ENCODE measurements at regions not wholly inside any gene's neighbourhood (a gene's known extent, or its start where the extent isn't known, plus 50 kb on each side); places are given as distances from the start of the nearest gene placed in this dataset.

- Histone ChIP-seq H3K4me3 (no peak overlapping the region), H3K27me3 (ENCODE audit: insufficient read depth) (no peaks in the 10 kb centered on the region), H3K79me2 (replicated peaks; ENCODE audit: insufficient read depth) (no peaks in the 10 kb centered on the region), H3F3A (replicated peaks; ENCODE audit: low read depth) (no peaks in the 10 kb centered on the region), H2AFZ (peak overlapping the region; percentile 23; the same call in 1 of the 2 replicates), H3K27ac (ENCODE audit: low read depth) (no peak overlapping the region), H3K4me2 (no peak overlapping the region), H3K9me2 (ENCODE audit: insufficient read depth) (no peaks in the 10 kb centered on the region; the same call in 1 of the 2 replicates), H3K36me3 (ENCODE audit: insufficient read depth) (no peaks in the 10 kb centered on the region), H4K20me1 (replicated peaks; ENCODE audit: insufficient read depth) (no peaks in the 10 kb centered on the region), H3K4me1 (ENCODE audit: insufficient read depth) (0 out of 2 replicates have a peak, but pooled peaks cover 4% of the 10 kb centered on the region)
- no peak for DNase-seq (ENCODE audit: low spot score)
- TF ChIP-seq EZH2 (IDR thresholded peaks at IDR 0.05; ENCODE audit: low read depth, unreplicated experiment) (no peak), NANOG (IDR thresholded peaks at IDR 0.05; ENCODE audit: borderline replicate concordance) (no peak), CREB1 (CRISPR knock-in tag; IDR thresholded peaks at IDR 0.05; ENCODE audit: low read depth) (no peak), ZNF462 (CRISPR knock-in tag; IDR thresholded peaks at IDR 0.05) (no peak), POLR2AphosphoS5 (IDR thresholded peaks at IDR 0.05; ENCODE audit: low read depth) (no peak), EZH2phosphoT487 (IDR thresholded peaks at IDR 0.05; ENCODE audit: unreplicated experiment) (no peak), STAT1 (IDR thresholded peaks at IDR 0.05; ENCODE audit: unreplicated experiment) (no peak), ETS1 (IDR thresholded peaks at IDR 0.05) (no peak), CTCF (conservative IDR thresholded peaks at IDR 0.05; ENCODE audit: low read depth in 2 of 2) (no peak), ZNF331 (CRISPR knock-in tag; IDR thresholded peaks at IDR 0.05; ENCODE audit: low read depth) (no peak), JUNB (IDR thresholded peaks at IDR 0.05; ENCODE audit: unreplicated experiment) (no peak), REST (IDR thresholded peaks at IDR 0.05; ENCODE audit: unreplicated experiment) (no peak), ZNF114 (CRISPR knock-in tag; IDR thresholded peaks at IDR 0.05) (no peak)
- Mint-ChIP-seq H3K4me3 (no peak overlapping the region), H3K36me3 (ENCODE audit: low read depth) (no peaks in the 10 kb centered on the region), H3K27me3 (ENCODE audit: insufficient read depth, low read depth, poor library complexity) (peaks cover 2% of the 10 kb centered on the region), H3K4me1 (peaks cover 8% of the 10 kb centered on the region), H3K9me3 (no peaks in the 10 kb centered on the region), H3K27ac (no peak overlapping the region)
- no peak for ATAC-seq
These were observed 438.5 kb downstream of the ZNF516 start for GRCh38 chr18:76056471-76057110.

Data from GM23338 (cell line).